K562 (cell line): ENCODE measurements at regions not wholly inside any gene's neighbourhood (a gene's known extent, or its start where the extent isn't known, plus 50 kb on each side); places are given as distances from the start of the nearest gene placed in this dataset.

Experiments used
- ATAC-seq: fragments of 200-7000 bp; cut with Tn5 transposase; 3 replicates; pipeline ENCODE4 v1.9.1; 2020; ENCODE audit warnings: moderate library complexity
- BruUV-seq: library from RNA; stranded (reverse); fragments of 400-500 nt; replicated peaks from 2 replicates; lab custom pipeline; 2021; lab: Mats Ljungman, UMichigan
- CTCF ChIA-PET: fragments of 300-600 bp; formaldehyde crosslinking; extraction: SDS; loops from one replicate; lab custom pipeline; 2021; ENCODE audit warnings: low intra/inter-chr PET ratio; lab: Yijun Ruan, JAX
- POLR2A ChIA-PET: fragments of 300-600, 350-650 bp; sonication (Branson Sonifier 250); formaldehyde crosslinking; extraction: SDS; loops from one replicate; lab custom pipeline; 2021; ENCODE audit warnings: antibody characterized with exemption, inconsistent platforms; lab: Yijun Ruan, JAX
- DNase-seq, 4 experiments: peaks; one replicate each; pipeline versions ENCODE4 v3.0.0 to v3.0.0-alpha.2; 2011 to 2018; ENCODE audit warnings: low spot score in 3 of 4, mixed read lengths in 3 of 4; ENCODE audit errors: extremely low read depth in 1 of 4
- FAIRE-seq: peaks from 2 replicates; lab custom pipeline; 2011; peaks lifted over from hg19 to GRCh38; lab: Jason Lieb, UNC
- H2AFZ ChIP-seq: 2 replicates; pipeline ENCODE4 v1.6.0; 2011; ENCODE audit warnings: low read depth, low read length, control low read depth, inconsistent platforms
- H3K27ac ChIP-seq: fragments of 200-600 bp; 3 replicates; pipeline ENCODE4 v1.8.0; 2011; ENCODE audit warnings: low read depth, mild to moderate bottlenecking, control low read depth, inconsistent platforms, low read length, moderate library complexity, mixed read lengths; ENCODE audit errors: extremely low read depth
- H3K27me3 ChIP-seq, 2 experiments: fragments of 300-600 bp in 1 of 2; 2 replicates in 1 of 2; 3 replicates in 1 of 2; pipeline versions ENCODE4 v1.6.0 to v1.8.0; 2011; ENCODE audit warnings: inconsistent platforms in 2 of 2, low read length in 2 of 2, mild to moderate bottlenecking in 1 of 2, mixed read lengths in 1 of 2, moderate library complexity in 1 of 2; ENCODE audit not compliant: control insufficient read depth in 2 of 2, insufficient read depth in 2 of 2
- H3K36me3 ChIP-seq: fragments of 300-600 bp; 3 replicates; pipeline ENCODE4 v1.8.0; 2011; ENCODE audit warnings: mild to moderate bottlenecking, low read length, inconsistent platforms; ENCODE audit not compliant: control insufficient read depth, insufficient read depth
- H3K4me1 ChIP-seq, 2 experiments: fragments of 200-600 bp in 1 of 2; replicated peaks in 1 of 2; 2 replicates in 1 of 2; 3 replicates in 1 of 2; pipeline versions ENCODE4 v1.5.1 to v1.8.0; 2011; ENCODE audit warnings: inconsistent platforms in 2 of 2, low read length in 2 of 2, mild to moderate bottlenecking in 1 of 2, mixed read lengths in 1 of 2, moderate library complexity in 1 of 2; ENCODE audit not compliant: control insufficient read depth in 2 of 2, insufficient read depth in 2 of 2
- H3K4me2 ChIP-seq: 2 replicates; pipeline ENCODE4 v1.6.1; 2011; ENCODE audit warnings: low read length, control low read depth, inconsistent platforms, mixed read lengths; ENCODE audit not compliant: insufficient read depth
- H3K4me3 ChIP-seq: fragments of 200-600 bp; sonication (generic), shearing (Covaris generic); 2 replicates; pipeline ENCODE4 v1.5.1; 2016; ENCODE audit warnings: control low read depth, inconsistent platforms
- H3K79me2 ChIP-seq: fragments of 200-600 bp; 3 replicates; pipeline ENCODE4 v1.8.0; 2011; ENCODE audit warnings: low read length, inconsistent platforms; ENCODE audit not compliant: control insufficient read depth, insufficient read depth
- H3K9ac ChIP-seq, 2 experiments: 2 replicates each; pipeline versions ENCODE4 v1.6.0 to v1.6.1; 2011; ENCODE audit warnings: low read depth in 2 of 2, low read length in 2 of 2, control low read depth in 1 of 2, inconsistent platforms in 1 of 2, mild to moderate bottlenecking in 1 of 2, mixed read lengths in 1 of 2; ENCODE audit not compliant: insufficient read depth in 1 of 2
- H3K9me1 ChIP-seq: one replicate; pipeline ENCODE4 v1.6.0; 2011; ENCODE audit warnings: inconsistent platforms, mild to moderate bottlenecking, low read length, moderate library complexity; ENCODE audit not compliant: control insufficient read depth, insufficient read depth
- H3K9me3 ChIP-seq: replicated peaks from 2 replicates; pipeline ENCODE4 v1.5.1; 2011; ENCODE audit warnings: low read depth, low read length, inconsistent platforms; ENCODE audit not compliant: control insufficient read depth, insufficient read depth
- H4K20me1 ChIP-seq: replicated peaks from 2 replicates; pipeline ENCODE4 v1.6.1; 2011; ENCODE audit warnings: low read length, inconsistent platforms, mixed read lengths; ENCODE audit not compliant: control insufficient read depth, insufficient read depth
- CEBPB ChIP-seq: fragments of 450-650 bp; IDR thresholded peaks from 2 replicates; pipeline ENCODE4 v1.6.1; 2016; ENCODE audit warnings: missing genetic modification characterization, missing compliant biosample characterization
- CEBPG ChIP-seq, 3 experiments: fragments of 200-800 bp in 1 of 3; sonication (Bioruptor generic) in 1 of 3; sonication (generic) in 1 of 3; formaldehyde crosslinking in 1 of 3; IDR thresholded peaks in 2 of 3; conservative IDR thresholded peaks in 1 of 3; 2 replicates each; pipeline versions ENCODE4 v1.6.1 to v1.8.0; 2016 to 2022; ENCODE audit warnings: missing compliant biosample characterization in 2 of 3, missing genetic modification characterization in 2 of 3, mild to moderate bottlenecking in 1 of 3, missing genetic modification reagents in 1 of 3
- DLX4 ChIP-seq: fragments of 250-450 bp; sonication (Bioruptor Pico); IDR thresholded peaks from 2 replicates; pipeline ENCODE4 v1.6.1; 2021; ENCODE audit warnings: mild to moderate bottlenecking
- POLR2H ChIP-seq: IDR thresholded peaks from 2 replicates; pipeline ENCODE4 v1.6.1; 2016; ENCODE audit warnings: missing genetic modification characterization, low read depth, mild to moderate bottlenecking, control low read depth, missing compliant biosample characterization, moderate library complexity
- TARDBP ChIP-seq: fragments of 450-650 bp; IDR thresholded peaks from 2 replicates; pipeline ENCODE4 v1.6.1; 2016
- WGBS: fragments of 100-300 bp; shearing (Covaris generic); methylation state at CpG from one replicate; pipeline ENCODE4 v1.1.6; 2016; ENCODE audit warnings: low coverage, mixed read lengths; ENCODE audit not compliant: insufficient coverage; ENCODE audit errors: missing lambda C conversion rate; 5-methylcytosine and 5-hydroxymethylcytosine counted together
- in situ Hi-C: fragments of 300-500 bp; cut with MboI; formaldehyde crosslinking; loops from 4 replicates; pipeline ENCODE4 v1.15.0; 2018; ENCODE audit warnings: inconsistent platforms, mixed read lengths
- intact Hi-C: fragments of 100-400 bp; cut with micrococcal nuclease; formaldehyde crosslinking; loops from 2 replicates; pipeline ENCODE4 v1.14.2; 2022
- TF ChIP-seq, protein P1 (sequence below): fragments of 450-650 bp; IDR thresholded peaks from 2 replicates; pipeline ENCODE4 v1.6.1; 2016; ENCODE audit warnings: antibody characterized with exemption

DNA sequence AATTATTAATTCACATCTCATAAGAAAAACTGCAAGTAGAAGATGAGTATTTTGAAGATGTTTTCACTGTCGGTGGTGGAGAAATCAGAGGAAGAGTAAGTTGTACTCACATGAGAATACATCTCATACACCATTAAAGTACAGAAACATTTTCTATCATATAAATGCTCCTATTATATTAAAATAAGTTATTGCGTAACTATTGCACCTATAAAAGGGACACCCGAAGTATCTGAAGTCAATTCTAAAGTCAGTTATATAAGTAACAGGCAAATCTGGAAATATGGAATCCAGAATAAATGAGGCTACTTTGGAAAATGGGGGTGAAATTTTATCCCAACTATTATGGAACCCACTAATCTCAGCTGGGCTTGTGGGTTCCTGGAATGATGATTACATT, 103.3 kb downstream of the FAM76B start:
- Histone ChIP-seq H2AFZ (no peak overlapping the region), H3K79me2 (no peaks in the 10 kb centered on the region), H3K9ac (no peak overlapping the region), H3K36me3 (no peaks in the 10 kb centered on the region), H3K27me3 (no peaks in the 10 kb centered on the region), H3K4me3 (no peak overlapping the region), H3K27ac (no peak overlapping the region), H3K9me1 (no peaks in the 10 kb centered on the region), H3K9me3 (no peaks in the 10 kb centered on the region), H3K4me2 (no peak overlapping the region), H3K4me1 (no peaks in the 10 kb centered on the region; a peak in 1 of 5 replicates), H4K20me1 (no peaks in the 10 kb centered on the region)
- no peak for DNase-seq
- BruUV-seq: no TSS peak
- POLR2A ChIA-PET: interaction anchor here (0.9 to 1.5 kb wide), 3 partner anchors 9 to 13 kb away, joined by 3 read pairs; no protein-coding TSS in a partner anchor
- WGBS: 14% methylated on average over 3 of the region's 3 CpGs
- in situ Hi-C loops (no loop called here), intact Hi-C loops (no loop called here)
- no peak for FAIRE-seq
- CTCF ChIA-PET: no interaction called here
- TF ChIP-seq CEBPB (tag): peak; percentile 85
- TF ChIP-seq, protein P1, sequence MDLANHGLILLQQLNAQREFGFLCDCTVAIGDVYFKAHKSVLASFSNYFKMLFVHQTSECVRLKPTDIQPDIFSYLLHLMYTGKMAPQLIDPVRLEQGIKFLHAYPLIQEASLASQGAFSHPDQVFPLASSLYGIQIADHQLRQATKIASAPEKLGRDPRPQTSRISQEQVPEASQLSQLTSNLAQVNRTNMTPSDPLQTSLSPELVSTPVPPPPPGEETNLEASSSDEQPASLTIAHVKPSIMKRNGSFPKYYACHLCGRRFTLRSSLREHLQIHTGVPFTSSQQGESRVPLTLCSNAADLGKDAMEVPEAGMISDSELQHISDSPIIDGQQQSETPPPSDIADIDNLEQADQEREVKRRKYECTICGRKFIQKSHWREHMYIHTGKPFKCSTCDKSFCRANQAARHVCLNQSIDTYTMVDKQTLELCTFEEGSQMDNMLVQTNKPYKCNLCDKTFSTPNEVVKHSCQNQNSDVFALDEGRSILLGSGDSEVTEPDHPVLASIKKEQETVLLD: no peak
- no peak for TF ChIP-seq CEBPG (CRISPR knock-in tag; IDR thresholded peaks at IDR 0.05)
- TF ChIP-seq CEBPG (tag; conservative IDR thresholded peaks at IDR 0.05 in 1 of 2, IDR thresholded peaks at IDR 0.05 in 1 of 2): peak; percentile 56 to 95
- TF ChIP-seq POLR2H (tag): no peak
- TF ChIP-seq DLX4 (CRISPR knock-in tag): no peak
- no peak for TF ChIP-seq TARDBP
- TF ChIP-seq, all 486 proteins: peak for 2
- no peak for ATAC-seq
